NCI-H1694 treated with DMSO at 0.1 percent for 48 hours (cell line): ENCODE measurements at regions not wholly inside any gene's neighbourhood (a gene's known extent, or its start where the extent isn't known, plus 50 kb on each side); places are given as distances from the start of the nearest gene placed in this dataset.
"Not testable (repeated sequence)": the region's sequence is repeated elsewhere in the genome, so short reads cannot be mapped to it uniquely, and the experiment has no call there.

Experiments
- DNase-seq: peaks from one replicate; lab custom pipeline; 2025; lab: John Stamatoyannopoulos, UW

DNA sequence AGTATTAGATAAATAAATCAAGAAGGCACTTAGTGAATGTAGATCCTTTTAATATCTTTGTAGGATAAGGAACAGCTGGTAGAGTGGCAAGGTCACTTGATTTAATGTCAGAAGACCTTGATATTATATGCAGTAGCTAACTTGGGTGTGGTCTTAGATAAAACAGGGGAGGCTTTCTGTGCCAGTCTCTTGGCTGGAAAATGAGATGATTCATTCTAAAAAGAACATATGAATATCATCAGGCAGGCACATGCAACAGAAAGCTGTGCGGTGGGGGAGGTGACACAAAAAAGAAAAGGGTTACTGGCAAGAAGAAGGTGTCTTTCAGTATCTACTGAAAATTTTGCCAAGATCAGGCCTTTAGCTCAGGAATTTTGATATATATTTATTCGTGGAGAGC is 931.7 kb upstream of the CELF4 start:
- DNase-seq = no peak

DNA sequence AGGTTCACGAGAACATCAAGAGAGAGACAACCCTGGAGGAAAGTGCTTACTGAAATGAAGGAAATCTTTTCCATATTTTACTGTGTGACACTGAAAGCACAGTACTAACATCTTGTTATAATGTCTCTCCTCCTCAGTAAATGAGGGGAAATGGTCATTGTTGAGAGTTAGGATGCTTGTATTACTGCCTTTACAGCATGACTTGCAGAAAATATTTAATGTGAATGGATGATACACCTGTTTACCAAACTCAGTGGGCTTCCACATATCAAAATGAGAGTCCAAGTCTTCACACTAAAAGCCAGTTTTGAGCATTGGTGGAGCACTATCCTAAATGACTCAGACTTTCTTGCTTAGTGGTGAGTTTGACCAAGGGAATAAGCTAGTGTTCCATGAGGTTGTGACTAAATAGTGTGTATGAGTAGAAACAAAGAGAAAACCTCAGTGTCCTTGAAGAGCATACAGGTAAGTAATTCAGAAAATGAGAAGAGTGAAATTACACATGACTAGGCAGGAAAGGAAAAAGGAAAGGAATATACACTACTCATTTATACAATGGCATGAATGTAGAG is 930.7 kb upstream of the CELF4 start:
- DNase-seq = no peak

DNA sequence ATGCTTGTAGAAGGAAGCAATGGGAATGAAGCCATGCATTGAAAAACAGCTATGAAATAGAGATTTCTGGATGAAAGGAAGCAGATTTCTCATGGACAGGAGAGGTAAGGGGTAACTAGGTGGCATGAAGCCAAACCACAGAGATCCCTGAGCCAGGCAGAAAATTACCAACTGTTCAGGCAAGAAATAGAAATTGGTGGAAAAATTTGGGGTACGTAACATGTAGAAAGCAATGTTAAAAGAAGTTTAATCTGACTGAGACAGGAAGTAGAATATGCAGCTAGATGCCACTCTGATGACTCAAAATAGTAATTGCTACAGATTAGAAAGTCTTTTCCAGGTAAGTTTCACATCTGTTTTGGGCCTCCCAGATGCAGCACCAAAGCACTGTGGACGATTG is 928.5 kb upstream of the CELF4 start:
- DNase-seq = peak; percentile 12

DNA sequence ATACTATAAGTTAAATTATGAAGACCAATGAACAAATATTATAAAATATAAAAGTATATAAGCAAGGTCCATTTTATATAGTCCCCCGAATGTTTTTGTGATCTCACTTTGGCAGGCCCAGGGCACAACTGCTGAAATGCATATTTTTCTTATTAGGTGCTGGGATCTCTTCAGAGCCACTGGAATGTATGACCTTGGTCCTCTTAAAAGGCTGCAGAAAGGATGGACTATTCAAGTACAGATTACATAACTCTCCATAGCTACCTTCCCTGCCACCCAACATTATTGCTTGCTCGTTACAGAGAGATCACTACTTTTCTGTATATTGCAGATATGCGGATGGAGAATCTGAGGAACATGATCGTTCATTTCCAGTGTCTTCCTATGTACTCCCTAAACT is 925.6 kb upstream of the CELF4 start:
- no peak for DNase-seq

DNA sequence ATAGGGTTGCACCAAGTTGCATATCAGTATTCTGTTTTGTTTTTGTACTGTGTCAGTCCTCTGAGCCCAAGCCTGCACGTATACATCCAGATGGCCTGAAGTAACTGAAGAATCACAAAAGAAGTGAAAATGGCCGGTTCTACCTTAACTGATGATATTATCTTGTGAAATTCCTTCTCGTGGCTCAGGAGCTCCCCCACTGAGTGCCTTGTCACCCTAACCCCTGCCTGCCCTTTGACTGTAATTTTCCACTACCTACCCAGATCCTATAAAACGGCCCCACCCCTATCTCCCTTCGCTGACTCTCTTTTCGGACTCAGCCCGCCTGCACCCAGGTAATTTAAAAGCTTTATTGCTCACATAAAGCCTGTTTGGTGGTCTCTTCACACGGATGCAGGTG is 924.1 kb upstream of the CELF4 start:
- DNase-seq = not testable (repeated sequence)

DNA sequence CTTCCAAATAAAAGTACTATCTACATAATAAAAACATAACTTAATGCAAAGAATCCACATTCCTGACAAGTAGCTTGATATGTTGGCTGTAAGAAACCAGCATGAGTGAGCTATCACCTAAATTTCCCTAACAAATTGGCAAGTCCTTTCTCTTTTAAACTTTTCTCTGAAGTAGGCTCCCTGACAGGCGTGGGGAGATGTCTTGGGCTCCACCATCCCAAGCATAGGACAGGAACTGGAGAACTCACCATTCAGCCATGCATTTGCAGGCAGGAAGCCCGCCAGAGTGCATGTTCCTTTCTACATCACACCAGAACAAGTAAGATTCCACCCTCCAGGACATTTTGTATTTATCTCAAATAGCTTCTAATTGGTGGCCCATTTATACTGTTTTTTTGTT is 921.9 kb upstream of the CELF4 start:
- no peak for DNase-seq

DNA sequence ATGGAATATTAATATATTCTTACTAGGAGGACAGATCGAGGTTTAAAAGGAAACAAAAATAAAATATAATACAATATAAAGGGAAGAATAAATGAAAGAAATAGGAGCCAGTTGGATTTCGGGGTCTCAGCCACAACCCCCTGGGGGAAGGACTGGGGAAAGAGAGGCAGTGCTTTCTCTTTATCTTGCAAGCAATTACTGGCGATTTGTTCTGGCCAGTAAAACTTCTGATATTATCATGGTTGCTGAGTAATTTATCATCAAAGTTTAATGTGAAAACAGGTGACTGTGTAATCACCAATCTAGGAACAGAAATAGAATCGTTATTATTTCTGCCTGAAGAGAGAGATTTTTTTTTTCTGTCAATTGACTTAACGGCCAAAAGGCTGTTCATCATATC is 917.7 kb upstream of the CELF4 start:
- DNase-seq = no peak

DNA sequence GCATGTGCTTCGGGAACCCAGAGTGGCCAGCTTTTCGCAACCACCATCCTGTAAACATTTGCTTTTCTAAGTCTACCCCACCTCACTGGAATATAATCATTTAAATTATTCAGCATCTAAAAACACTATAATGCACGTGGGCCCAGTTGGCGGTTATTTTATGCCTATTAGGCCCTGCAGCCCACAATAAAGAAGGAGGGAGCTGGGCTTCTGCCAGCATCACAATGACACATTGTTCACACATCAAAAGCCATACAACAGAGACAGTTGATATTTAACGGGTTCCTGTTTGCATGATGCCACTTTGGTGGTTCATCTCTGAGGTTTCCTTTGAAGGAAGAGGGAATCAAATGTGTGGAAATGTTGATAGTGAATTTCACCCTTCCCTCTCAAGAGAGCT is 916.0 kb upstream of the CELF4 start:
- no peak for DNase-seq

DNA sequence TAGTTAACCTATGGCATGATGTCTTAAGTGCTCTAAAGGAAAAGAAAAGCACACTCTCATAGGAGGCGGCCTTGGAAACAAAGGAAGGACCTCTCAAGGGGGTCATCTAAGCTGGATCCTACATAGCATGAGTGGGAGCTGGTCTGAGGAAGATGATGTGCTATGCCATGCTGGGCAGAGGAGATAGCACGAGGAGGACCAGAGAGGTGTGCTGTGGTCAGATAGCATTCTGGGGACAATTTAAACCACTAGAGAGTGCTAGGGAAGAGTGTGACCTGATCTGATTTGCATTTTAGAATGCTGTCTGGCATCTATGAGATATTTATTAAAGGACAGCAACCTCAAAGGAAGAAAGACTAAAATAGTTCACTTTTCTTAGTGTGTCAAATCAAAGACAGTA is 910.1 kb upstream of the CELF4 start:
- no peak for DNase-seq

DNA sequence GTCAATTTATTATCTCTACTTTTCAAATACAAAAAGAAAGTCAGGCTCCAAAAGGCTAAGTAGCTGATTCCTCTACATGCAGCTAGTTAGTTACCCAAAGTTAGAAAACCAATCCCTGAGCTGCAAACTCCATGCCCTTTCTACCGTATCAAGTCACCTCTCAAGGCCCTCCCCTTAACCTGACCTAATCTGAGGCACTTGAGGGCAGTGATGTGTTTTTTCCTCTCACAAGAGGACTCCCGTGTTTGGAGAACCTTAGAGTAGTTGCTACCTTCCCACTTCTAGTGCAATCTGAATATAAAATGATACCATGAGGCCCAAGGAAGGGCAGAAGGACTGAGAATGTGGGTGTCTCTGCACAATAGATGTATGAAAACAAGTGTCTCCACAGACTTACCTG is 907.9 kb upstream of the CELF4 start:
- no peak for DNase-seq

DNA sequence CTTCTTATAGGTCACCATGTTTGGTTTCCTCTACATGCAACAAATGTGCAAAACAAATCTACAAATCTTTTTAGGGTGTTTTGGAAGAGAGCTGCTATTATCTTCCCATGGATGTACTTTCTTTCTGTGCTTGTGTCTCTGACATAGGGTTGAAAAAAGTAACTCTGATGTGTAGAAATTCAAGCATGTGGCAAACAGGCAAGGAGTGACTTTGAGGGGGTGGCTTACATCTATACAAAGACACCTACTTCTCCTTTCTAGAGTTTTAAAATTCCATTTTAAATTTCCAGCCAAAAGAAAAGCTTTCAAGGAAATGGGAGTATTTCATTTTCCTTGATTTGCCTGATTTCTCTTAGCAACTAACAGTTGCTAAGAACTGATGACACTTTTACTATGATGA is 904.8 kb upstream of the CELF4 start:
- DNase-seq = no peak

DNA sequence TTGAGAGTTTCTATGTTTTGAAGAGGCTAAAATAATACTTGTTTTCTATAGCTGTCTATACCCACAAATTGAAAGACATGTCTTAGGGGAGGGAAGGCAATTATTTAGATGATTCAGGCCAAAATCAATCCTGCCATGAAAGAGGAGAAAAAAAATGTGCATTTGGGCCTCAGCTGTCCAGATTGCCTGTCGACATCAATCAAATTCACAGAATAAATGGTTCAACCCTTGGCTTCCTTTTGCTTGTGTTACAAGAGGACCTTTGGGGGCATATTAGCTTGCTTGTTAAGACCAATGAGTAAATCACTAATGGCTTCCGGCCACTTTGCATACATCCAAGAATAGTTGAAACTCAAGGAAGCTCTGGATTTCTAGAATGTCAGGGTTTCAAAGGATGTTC is 900.8 kb upstream of the CELF4 start:
- no peak for DNase-seq

DNA sequence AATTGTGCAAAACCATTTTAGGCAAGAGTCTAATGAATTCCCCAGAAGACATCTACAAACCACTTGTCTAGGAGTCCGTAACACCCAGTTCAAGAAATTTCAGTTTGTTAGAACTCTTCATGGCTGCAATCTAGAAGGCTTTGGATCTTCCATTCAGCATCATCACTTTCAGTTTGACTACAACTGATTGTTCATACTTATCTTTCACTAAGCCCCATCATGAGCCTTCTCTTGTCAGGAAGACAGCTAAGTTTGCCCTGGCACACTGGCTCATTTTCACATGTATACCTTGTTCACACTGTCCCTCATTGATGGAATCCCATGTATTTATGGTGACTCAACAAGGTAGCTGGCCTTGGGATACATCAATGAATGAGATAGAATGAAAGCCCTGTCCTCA is 898.4 kb upstream of the CELF4 start:
- DNase-seq = no peak

DNA sequence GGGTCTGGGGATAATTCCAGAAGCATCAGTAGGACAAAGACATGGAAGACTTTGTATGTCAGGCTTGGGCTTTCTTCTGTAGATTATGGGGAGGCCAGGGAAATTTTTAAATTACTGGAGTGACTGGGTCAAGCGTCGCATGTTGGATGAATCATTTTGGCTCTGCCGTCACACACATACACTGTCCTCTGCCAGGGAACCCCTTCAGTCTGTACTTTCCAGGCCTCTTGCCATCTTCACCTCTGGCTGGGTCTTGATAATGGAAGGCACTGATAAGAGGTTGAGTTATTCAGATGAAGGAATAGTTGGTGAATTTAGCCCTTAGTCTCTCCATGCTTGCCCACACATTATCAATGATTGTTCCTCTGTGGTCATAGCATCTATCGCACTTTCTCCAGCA is 895.1 kb upstream of the CELF4 start:
- DNase-seq = no peak

DNA sequence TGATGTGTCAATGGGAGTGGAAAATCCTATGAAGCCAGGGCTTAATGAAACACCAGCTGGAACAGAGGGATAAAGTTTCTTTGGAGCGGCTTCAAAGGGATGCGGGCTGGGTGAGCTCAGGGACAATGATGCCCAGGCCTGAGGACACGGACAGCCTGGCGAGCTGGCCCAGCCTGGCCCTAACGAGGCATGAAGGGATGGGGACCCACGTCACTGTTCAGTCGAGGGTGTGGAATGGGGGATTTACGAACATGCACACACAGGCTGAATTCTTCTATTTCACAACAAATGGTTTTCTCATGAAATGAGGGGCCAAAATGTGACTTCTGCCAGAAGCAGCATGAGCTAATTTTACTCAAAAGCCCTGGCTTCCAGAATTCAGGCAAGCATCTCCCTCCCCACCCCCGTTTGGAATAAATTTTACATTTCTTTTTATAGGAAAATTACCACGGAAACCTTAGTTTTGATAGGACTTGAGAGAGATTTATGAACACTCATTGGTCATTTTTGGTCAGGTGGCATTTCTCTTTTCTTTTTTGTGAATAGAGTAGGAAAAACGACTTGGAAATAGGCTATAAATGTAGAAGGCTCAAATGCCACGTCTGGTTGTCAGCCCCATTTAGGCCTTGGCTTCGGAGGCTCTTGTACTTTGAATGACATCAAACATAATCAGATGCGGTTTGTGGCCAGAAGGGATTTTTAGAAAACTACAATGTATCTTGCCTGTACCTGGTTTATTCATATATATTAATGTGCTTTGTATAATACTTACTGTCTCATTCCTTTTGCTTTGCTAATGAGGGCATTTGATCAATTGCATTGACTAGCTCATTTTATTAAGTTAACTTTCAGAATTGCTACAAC is 893.8 kb upstream of the CELF4 start:
- peak; percentile 14 for DNase-seq

DNA sequence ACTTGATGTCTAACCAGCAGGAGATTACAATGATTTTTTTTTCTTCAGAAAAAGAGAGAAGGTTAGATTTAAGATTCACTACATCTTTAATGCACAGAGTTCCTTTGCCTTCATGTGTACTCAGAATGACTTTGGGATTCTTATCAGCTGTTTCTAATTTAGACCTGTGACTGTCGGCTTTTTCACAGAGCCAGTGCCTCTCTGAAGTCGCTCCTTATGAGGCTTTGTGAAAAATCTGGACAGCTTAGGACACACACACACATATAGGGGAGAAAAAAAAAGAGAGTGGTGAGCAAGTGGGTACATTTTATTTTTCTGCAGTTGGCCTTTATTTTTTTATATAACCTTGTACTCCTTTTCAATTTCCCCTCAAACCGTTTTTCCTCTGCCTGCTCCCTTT is 893.1 kb upstream of the CELF4 start:
- no peak for DNase-seq

DNA sequence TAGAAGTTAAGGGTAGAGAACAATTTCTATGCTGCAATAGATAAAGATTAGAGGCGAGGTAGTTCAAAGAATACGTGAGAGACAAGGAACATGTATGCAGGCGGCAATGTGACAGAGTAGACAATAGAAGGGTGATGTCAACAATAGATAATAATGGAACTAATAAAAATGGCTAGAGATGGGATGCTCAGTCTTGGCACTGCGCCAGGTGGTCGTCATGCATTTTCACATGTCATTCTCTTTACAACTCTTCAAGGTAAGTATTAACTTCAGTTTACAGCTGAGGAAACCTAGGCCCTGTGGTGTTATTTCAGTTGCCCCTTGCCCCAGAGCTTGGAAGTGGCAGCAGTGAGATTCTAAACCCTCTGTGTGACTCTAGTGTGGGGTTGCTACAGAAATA is 890.7 kb upstream of the CELF4 start:
- no peak for DNase-seq

DNA sequence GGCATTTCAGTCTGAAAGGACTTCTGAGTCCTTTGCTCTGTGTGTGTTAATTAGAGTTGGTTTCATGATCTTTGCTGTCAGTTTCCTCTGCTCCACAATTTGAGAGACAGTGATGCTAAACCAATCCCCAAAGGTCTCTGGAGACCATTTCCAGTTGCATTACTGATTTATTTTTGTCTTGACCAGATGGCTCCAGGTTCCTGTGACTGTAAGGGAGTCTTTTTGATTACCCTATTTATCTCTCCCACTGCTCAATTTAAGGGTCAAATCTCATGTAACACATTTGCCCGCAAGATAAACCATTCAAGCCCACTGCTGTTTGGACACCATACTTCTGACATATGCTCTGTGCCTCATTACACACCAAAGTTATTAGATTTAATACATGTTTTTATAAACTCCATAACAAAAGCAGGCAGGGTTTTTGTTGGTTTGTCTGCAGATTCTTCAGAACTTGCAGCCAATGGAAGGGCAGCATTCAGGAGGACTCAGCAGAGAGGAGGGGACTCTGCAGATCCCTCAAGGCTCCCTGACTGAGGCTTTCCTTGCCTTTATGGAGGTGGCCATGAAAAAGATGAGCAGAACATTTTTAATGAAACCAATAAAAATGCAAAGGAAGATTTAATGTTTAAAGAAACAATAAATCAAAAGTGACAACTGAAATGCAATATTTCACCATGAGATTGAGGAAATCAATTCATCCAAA is 889.3 kb upstream of the CELF4 start:
- DNase-seq = no peak

DNA sequence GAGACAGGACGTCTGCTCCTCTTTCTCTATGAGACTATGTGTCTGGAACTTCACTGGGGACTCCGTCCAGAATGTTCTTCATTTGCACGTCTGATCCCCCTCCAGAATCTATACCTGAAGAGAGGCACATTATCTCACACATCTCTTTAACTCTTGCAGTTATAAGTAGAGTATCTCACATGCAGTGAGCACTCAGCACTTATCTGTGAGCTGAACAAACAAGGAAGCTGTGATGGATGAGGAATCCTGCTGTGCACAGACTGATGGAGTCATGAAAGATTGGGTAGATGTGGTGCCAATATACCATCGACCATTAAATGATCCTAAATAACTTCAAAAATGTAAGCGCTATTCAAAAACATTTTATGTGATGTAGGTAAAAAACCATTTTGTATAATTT is 888.3 kb upstream of the CELF4 start:
- no peak for DNase-seq

DNA sequence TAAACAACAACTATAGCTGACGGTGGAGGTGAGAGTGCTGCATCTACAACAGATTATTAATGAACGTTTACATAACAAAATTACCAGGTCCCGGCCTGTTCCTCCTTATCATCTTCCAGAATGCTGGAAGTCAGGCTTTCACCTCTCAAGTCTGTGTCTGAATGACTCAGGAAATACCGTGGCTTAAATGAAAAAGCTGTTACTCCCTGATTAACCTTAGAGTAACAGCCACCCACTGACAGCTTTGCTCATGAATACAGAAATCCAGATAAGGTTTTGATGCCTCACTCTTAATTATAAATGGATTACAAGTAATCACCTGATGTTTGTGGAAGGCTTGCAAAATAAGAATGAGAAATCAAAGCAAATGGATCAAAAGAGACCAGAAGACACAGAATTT is 885.3 kb upstream of the CELF4 start:
- no peak for DNase-seq

DNA sequence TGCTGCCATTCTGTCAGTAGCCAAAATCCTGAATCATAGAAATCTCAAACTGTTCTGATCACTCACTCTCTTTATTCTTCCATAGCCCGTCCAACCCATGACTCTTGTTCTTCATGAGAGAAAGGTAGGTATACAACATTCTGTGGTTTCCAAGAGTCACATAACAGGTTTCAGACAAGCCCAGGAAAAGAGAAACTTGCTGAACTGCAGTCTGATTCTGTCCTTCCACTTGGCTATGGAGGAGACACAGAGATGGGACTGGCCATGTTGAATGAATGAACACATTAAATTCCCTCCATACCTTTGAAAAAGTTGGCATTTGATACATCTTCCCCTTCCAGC is 880.2 kb upstream of the CELF4 start:
- no peak for DNase-seq

DNA sequence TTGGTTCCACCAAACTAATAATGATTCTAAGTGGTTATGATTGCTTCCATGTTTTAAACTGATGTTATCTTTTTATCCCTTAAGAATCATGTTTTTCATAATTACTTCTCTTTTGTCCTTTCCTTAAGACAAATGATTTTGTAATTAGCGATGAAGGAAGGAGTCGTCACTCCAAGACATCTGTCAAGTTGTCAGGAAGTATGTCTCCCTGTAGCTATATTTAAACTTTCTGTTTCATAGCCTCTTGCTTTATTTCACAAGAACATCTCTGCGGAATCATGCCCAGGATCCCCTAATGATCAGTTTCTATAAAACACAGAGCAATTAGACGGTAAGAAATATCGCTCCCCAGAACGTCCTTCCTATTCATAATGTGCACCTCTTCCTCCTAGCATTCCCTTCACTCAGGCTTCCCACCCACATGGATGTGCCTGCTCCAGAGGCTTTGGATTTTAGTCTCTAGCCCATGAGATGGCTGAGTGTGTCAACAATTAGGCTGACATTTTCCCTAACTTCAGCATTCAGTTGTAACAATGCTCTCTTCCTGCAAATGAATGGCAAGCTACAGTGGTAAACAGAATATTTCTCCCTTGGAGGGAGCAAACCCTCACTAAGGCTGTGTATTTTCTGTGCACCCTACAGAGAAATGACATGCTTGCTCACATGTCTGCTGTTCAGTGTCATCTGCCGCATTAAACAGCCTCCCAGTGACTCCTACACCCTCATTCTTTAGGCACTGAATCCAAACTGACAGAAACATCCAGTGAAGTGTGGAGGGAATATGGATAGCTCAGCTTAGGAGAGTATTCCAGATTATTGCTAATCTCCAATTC is 879.6 kb upstream of the CELF4 start:
- DNase-seq = no peak

DNA sequence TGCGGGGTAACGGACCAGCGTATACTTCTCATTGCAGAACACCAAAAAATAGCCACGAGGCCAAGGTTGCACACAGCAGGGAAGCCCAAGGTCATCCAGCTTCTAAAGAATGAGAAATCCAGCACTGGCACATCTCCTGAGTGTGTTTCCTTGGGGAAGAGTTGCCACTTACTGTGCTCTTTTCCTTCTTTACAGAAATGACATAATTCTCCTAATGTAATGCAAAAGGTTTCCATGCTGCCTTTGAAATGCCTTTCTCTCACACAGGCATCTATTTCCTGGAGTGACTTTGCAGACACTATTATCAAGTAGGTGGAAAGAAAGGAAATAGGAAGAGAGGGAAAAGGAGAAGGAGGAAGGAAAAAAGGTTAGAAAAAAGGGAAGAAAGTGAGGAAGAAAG is 862.1 kb upstream of the CELF4 start:
- DNase-seq = no peak
